ENCODE measurements at regions not wholly inside any gene's neighbourhood (a gene's known extent, or its start where the extent isn't known, plus 50 kb on each side); places are given as distances from the start of the nearest gene placed in this dataset.

DNA sequence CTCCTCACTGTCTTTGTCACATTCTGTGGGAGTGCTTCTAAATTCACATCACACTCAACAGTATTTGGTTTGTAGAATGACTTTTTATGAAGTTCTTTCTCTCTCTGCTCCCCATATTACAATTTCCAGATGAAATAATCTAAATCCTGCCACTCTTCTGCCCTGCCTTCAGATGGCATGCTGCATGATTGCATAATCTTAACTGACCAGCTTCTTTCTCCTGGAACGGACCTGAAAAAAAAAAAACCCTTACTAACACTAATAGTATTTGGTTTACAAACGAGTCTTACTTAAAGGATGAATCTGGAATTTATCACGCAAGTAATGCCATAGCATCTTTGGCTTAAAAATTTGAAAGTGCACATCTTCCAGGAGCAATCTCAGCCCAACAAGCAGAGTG lies 272.3 kb downstream of the NAF1 start:
- Histone ChIP-seq H3K27ac (no peak overlapping the region), H3K4me1 (replicated peaks in 1 of 2) (no peaks in the 10 kb centered on the region), H3K4me3 (no peak overlapping the region), H3K27me3 (no peaks in the 10 kb centered on the region), H3K36me3 (replicated peaks in 1 of 2) (no peaks in the 10 kb centered on the region), H3K9me3 (replicated peaks in 1 of 3) (peaks cover 0 to 4% (median 0%) of the 10 kb centered on the region in 3 donors)
- TF ChIP-seq, protein P1, sequence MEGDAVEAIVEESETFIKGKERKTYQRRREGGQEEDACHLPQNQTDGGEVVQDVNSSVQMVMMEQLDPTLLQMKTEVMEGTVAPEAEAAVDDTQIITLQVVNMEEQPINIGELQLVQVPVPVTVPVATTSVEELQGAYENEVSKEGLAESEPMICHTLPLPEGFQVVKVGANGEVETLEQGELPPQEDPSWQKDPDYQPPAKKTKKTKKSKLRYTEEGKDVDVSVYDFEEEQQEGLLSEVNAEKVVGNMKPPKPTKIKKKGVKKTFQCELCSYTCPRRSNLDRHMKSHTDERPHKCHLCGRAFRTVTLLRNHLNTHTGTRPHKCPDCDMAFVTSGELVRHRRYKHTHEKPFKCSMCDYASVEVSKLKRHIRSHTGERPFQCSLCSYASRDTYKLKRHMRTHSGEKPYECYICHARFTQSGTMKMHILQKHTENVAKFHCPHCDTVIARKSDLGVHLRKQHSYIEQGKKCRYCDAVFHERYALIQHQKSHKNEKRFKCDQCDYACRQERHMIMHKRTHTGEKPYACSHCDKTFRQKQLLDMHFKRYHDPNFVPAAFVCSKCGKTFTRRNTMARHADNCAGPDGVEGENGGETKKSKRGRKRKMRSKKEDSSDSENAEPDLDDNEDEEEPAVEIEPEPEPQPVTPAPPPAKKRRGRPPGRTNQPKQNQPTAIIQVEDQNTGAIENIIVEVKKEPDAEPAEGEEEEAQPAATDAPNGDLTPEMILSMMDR (IDR thresholded peaks at IDR 0.05), result no peak
- TF ChIP-seq POLR2A (IDR thresholded peaks at IDR 0.05), result no peak
- intact Hi-C loops (cut with DNase I), result no loop called here
- no peak for DNase-seq
- 56 to 72% (median 62%) methylated on average over 3 of the region's 3 CpGs for WGBS, 4 donors

DNA sequence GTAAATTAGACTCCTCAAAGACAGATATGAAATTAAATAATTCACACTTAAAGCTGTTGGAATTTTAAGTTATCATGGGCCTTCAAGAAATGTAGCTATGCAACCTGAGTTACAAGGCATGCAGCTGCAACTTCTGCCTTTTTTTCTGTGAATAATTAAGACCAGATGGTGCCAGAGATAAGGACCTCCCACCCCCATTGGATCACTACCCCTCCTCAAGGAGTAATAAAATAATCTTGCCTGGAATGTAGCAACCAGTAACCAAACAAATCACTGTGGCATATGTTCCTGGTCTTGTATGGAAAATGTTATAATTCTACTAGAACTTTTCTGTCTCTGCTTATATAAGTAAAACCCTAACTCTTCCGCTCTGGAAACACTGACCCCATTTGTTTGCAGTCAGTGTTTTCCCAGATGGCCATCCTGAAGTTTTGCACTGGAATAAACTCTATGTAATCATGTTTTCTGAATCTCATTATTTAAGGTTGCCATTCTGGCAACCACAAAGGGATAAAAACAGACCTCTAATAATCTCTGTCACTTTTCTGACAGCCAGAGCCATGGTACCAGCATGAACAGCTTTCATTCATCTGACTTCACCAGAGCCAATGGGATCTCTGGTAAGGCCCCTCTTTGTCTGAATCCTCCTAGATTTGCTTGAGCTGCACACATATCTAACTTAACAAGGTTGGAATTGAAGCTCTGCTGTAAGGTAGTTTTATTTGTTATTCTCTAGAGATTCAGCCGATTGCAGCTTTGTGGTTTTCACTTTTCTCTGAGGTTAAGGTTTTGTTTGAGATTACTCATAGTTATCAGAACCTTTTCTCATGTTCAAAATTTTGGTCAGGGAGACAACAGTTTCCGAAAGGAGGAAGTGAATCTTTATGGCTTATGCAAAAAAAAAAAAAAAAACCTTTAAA lies 274.6 kb downstream of the NAF1 start:
- H3K4me3 ChIP-seq, result no peak overlapping the region
- 56 to 80% (median 62%) methylated on average over 3 of the region's 3 CpGs for WGBS, 4 donors
- TF ChIP-seq POLR2A (IDR thresholded peaks at IDR 0.05), result no peak
- TF ChIP-seq, protein P1 (IDR thresholded peaks at IDR 0.05), result no peak

DNA sequence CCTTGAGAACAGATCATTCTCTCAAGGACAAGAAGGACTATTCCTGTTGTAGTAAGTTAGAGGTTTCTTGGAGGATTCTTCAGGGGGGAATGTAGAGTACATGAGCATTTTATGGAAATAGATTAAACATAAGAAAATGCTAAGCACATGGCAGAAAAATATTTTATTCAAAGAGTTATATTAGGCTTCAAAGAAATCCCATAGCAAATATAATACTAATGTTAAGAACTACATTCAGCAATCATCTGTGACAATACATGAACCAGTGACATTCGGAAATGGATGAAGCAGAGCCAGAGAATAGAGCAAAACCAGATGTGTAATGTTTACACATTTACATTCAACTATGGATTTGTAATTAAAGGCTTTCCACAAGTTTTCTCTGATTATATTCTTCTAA lies 288.6 kb downstream of the NAF1 start:
- no peaks in the 10 kb centered on the region for H3K4me1 ChIP-seq (replicated peaks in 1 of 2)
- H3K36me3 ChIP-seq (replicated peaks in 1 of 2), result no peaks in the 10 kb centered on the region
- no peaks in the 10 kb centered on the region for H3K9me3 ChIP-seq (replicated peaks in 1 of 3)
- DNase-seq, result no peak
- TF ChIP-seq, protein P1 (IDR thresholded peaks at IDR 0.05), result no peak
- TF ChIP-seq POLR2A (IDR thresholded peaks at IDR 0.05), result no peak
- no peak overlapping the region for H3K27ac ChIP-seq
- no peaks in the 10 kb centered on the region for H3K27me3 ChIP-seq
- intact Hi-C loops (cut with DNase I), result no loop called here
- WGBS, 4 donors, result 65 to 81% (median 77%) methylated on average over 1 of the region's 1 CpG
- H3K4me3 ChIP-seq, result no peak overlapping the region

More for the DNA sequence above, 274.6 kb downstream of the NAF1 start:
- no peak overlapping the region for H3K27ac ChIP-seq
- no peaks in the 10 kb centered on the region for H3K27me3 ChIP-seq
- H3K4me1 ChIP-seq (replicated peaks in 1 of 2), result no peaks in the 10 kb centered on the region
- no peak for DNase-seq
- H3K36me3 ChIP-seq (replicated peaks in 1 of 2), result no peaks in the 10 kb centered on the region
- peaks cover 0 to 4% (median 0%) of the 10 kb centered on the region in 3 donors for H3K9me3 ChIP-seq (replicated peaks in 1 of 3)
- intact Hi-C loops (cut with DNase I), result no loop called here

DNA sequence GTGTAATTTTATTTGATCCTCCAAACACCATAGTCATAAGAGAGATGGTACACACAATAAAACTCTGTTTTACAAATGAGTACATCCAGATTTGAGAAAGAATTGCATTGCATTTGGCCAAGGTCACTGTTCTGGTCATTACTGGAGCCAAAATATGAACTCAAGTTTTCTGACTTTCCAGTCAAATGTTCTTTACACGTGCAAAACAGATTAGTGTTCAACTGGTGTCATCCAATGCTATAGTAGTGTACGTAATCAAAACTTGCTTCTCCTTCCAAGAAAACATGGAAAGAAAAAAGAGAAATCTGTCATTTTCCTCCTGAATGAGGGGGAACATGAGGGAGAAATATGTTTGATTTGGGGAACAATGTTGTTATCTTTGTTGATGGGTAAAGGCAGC lies 291.9 kb downstream of the NAF1 start:
- DNase-seq, result no peak
- 63 to 82% (median 72%) methylated on average over 2 of the region's 2 CpGs for WGBS, 4 donors
- H3K9me3 ChIP-seq (replicated peaks in 1 of 3), result no peaks in the 10 kb centered on the region
- no peak overlapping the region for H3K4me3 ChIP-seq
- no peaks in the 10 kb centered on the region for H3K36me3 ChIP-seq (replicated peaks in 1 of 2)
- no peaks in the 10 kb centered on the region for H3K4me1 ChIP-seq (replicated peaks in 1 of 2)
- intact Hi-C loops (cut with DNase I), result no loop called here
- no peak for TF ChIP-seq POLR2A (IDR thresholded peaks at IDR 0.05)
- TF ChIP-seq, protein P1 (IDR thresholded peaks at IDR 0.05), result no peak
- no peak overlapping the region for H3K27ac ChIP-seq
- no peaks in the 10 kb centered on the region for H3K27me3 ChIP-seq

Measured in adrenal gland (tissue), 9 donors.